Lower leg skin (tissue), 4 donors: ENCODE measurements at regions not wholly inside any gene's neighbourhood (a gene's known extent, or its start where the extent isn't known, plus 50 kb on each side); places are given as distances from the start of the nearest gene placed in this dataset.
"Not testable (repeated sequence)": the region's sequence is repeated elsewhere in the genome, so short reads cannot be mapped to it uniquely, and the experiment has no call there.

Experiments used
- DNase-seq, 2 donors: peaks; one replicate each; pipeline ENCODE4 v3.0.0-alpha.2; 2019; ENCODE audit warnings: low spot score in 2 of 2
- H3K4me3 ChIP-seq: fragments of 200-600 bp; sonication (generic); 2 replicates; pipeline ENCODE4 v1.5.1; 2017; ENCODE audit warnings: mild to moderate bottlenecking, low read depth; ENCODE audit not compliant: poor library complexity, severe bottlenecking
- POLR2A ChIP-seq, 2 donors: fragments of 450-650 bp; IDR thresholded peaks; one replicate each; pipeline ENCODE4 v1.6.1; 2016 to 2017; ENCODE audit warnings: antibody characterized with exemption in 2 of 2, mild to moderate bottlenecking in 1 of 2, moderate library complexity in 1 of 2
- WGBS, 2 donors: methylation state at CpG; one replicate each; pipeline ENCODE4 v1.1.5; 2018; 5-methylcytosine and 5-hydroxymethylcytosine counted together
- intact Hi-C: fragments of 100-400 bp; cut with DNase I; formaldehyde crosslinking; loops from one replicate; pipeline ENCODE4 v1.15.0; 2023; ENCODE audit warnings: low total_unique reads
- TF ChIP-seq, protein P1 (sequence below), 3 donors: fragments of 450-650 bp; IDR thresholded peaks; one replicate each; pipeline ENCODE4 v1.5.1; 2016; ENCODE audit warnings: antibody characterized with exemption in 3 of 3, mild to moderate bottlenecking in 3 of 3, moderate library complexity in 2 of 3

DNA sequence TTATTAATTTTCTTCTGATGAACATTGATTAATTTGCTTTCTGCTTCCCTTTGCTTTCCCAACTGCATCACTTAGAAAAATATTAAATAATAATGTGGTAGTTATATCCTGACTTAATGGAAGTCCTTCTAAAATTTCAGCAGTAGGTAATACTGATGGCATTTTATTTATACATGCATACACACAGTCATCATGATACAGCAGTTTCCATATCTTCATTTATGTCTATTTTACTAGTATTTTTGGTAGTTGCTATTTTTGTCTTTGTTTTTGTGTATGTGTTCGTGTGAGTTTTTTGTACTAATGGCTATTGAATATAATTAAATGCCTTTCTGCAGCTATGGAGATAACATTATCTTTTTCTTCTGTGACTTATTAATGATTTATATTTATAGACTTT lies 484.7 kb upstream of the CNTN5 start:
- intact Hi-C loops = no loop called here
- no peak for DNase-seq
- WGBS, 2 donors = 60 to 61% methylated on average over 1 of the region's 1 CpG
- TF ChIP-seq POLR2A (IDR thresholded peaks at IDR 0.05) = no peak
- TF ChIP-seq, protein P1, sequence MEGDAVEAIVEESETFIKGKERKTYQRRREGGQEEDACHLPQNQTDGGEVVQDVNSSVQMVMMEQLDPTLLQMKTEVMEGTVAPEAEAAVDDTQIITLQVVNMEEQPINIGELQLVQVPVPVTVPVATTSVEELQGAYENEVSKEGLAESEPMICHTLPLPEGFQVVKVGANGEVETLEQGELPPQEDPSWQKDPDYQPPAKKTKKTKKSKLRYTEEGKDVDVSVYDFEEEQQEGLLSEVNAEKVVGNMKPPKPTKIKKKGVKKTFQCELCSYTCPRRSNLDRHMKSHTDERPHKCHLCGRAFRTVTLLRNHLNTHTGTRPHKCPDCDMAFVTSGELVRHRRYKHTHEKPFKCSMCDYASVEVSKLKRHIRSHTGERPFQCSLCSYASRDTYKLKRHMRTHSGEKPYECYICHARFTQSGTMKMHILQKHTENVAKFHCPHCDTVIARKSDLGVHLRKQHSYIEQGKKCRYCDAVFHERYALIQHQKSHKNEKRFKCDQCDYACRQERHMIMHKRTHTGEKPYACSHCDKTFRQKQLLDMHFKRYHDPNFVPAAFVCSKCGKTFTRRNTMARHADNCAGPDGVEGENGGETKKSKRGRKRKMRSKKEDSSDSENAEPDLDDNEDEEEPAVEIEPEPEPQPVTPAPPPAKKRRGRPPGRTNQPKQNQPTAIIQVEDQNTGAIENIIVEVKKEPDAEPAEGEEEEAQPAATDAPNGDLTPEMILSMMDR (IDR thresholded peaks at IDR 0.05) = no peak
- H3K4me3 ChIP-seq = no peak overlapping the region

DNA sequence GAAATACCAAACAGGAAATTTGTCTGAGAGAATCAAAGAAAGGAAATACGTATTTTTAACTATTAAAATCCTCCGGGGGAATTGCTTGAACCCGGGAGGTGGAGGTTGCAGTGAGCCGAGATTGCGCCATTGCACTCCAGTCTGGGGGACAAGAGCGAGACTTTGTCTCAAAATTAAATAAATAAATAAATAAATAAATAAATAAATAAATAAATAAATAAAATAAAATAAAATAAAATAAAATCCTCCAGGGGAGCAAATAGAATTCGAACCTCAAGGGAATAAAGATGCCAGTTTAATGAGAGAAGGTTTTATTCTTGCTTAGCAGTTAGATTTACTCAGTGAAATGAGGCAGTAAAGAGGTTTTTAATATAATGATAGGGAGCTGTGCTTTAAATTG lies 482.4 kb upstream of the CNTN5 start:
- DNase-seq, H3K4me3 ChIP-seq, intact Hi-C loops: not testable (repeated sequence)
- WGBS, 2 donors = 81 to 90% methylated on average over 7 of the region's 7 CpGs

DNA sequence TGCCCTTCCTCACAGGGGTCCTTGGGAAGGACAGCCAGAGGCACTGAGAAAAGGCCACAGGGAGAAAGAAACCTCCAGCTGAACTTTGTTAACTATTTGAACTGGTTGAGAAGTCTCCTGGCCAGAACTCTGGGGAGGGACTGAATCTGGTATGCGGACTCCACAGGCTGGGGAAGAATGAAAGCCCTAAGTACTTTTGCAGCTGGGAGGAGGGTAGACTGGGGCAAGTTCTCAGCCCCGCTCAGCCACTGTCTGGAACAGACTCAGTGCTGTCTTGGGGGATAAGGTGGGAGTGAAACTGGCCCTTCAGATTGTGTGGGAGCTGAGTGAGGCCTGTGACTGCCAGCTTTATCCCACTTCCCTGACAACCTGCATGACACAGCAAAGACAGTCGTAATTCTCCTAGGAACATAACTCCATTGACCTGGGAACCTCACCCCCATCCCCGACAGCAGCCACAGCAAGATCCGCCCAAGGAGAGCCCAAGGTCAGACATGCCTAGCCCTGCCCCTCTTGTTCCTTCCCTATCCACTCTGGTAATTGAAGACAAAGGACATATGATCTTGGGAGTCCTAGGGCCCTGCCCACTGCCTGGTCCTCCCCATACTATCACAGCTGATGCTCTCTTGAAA lies 475.1 kb upstream of the CNTN5 start:
- TF ChIP-seq POLR2A (IDR thresholded peaks at IDR 0.05) = no peak
- TF ChIP-seq, protein P1 (IDR thresholded peaks at IDR 0.05) = no peak
- peak in 1 of 2 donors; percentile 58 for DNase-seq
- no peak overlapping the region for H3K4me3 ChIP-seq
- WGBS, 2 donors = 80 to 87% methylated on average over 5 of the region's 5 CpGs
- intact Hi-C loops = no loop called here

GRCh38 chr11:98549571-98549970 lies 471.2 kb upstream of the CNTN5 start:
- DNase-seq = no peak
- TF ChIP-seq, protein P1 (IDR thresholded peaks at IDR 0.05) = no peak
- TF ChIP-seq POLR2A (IDR thresholded peaks at IDR 0.05) = no peak
- intact Hi-C loops = no loop called here
- no peak overlapping the region for H3K4me3 ChIP-seq
- 75 to 82% methylated on average over 3 of the region's 3 CpGs for WGBS, 2 donors

DNA sequence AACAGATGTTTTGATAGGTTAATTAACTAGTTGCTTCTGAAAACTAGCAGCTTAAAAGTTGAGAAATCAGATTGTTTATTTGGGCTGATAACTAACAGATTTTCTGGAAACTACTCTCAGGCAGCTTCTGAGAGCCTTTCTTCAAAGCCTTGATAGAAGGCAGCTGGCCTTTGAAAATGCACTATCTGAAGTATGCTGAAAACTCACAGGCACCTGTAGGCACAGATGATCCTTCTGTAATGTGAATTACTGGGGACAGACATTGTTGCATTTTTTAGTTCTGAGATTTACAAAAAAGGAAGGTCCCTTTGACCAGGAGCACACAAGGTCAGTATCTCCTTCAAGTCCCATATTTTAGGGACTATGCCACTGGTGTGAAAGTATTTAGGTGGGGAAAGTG lies 460.8 kb upstream of the CNTN5 start:
- intact Hi-C loops = no loop called here
- no peak for TF ChIP-seq POLR2A (IDR thresholded peaks at IDR 0.05)
- TF ChIP-seq, protein P1 (IDR thresholded peaks at IDR 0.05) = no peak
- H3K4me3 ChIP-seq = no peak overlapping the region
- DNase-seq = no peak

DNA sequence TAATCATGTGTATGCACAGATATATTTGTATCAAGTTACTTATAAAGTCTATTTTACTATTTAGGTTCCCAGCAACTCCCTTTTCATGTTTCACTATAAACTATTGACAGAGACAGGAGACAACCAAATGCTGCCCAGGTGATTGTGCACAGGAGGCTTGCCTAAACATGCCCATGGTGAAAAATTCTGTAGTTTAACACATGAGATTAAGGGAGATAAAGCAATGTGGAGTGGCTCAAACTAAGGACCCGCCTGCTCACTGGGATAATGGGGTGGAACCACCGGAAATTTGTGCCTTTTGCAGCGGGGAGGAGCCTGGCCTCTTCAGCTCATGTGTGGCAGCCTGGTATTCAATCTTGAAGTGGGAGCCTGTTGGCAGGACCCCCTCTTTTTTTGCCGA lies 459.5 kb upstream of the CNTN5 start:
- intact Hi-C loops = no loop called here
- TF ChIP-seq, protein P1 (IDR thresholded peaks at IDR 0.05) = no peak
- no peak for TF ChIP-seq POLR2A (IDR thresholded peaks at IDR 0.05)
- whole genome bisulfite sequencing, 2 donors = 47 to 52% methylated on average over 4 of the region's 4 CpGs
- DNase-seq = no peak
- H3K4me3 ChIP-seq = no peak overlapping the region
